Upper lobe of right lung (tissue), 1 donor: ENCODE measurements at regions not wholly inside any gene's neighbourhood (a gene's known extent, or its start where the extent isn't known, plus 50 kb on each side); places are given as distances from the start of the nearest gene placed in this dataset.

Experiments used
- ATAC-seq: fragments of 200-7000 bp; cut with Tn5 transposase; one replicate; pipeline ENCODE4 v1.9.1; 2020; ENCODE audit warnings: mild to moderate bottlenecking, moderate library complexity
- DNase-seq: peaks from one replicate; pipeline ENCODE4 v3.0.0-alpha.2; 2020
- H3K27ac ChIP-seq: fragments of 200-600 bp; one replicate; pipeline ENCODE4 v1.8.0; 2022
- H3K27me3 ChIP-seq: fragments of 200-600 bp; one replicate; pipeline ENCODE4 v1.8.0; 2022; ENCODE audit warnings: mild to moderate bottlenecking
- H3K36me3 ChIP-seq: fragments of 200-600 bp; one replicate; pipeline ENCODE4 v1.8.0; 2022
- H3K4me1 ChIP-seq: fragments of 200-600 bp; one replicate; pipeline ENCODE4 v1.8.0; 2022
- H3K4me3 ChIP-seq: fragments of 200-600 bp; one replicate; pipeline ENCODE4 v1.8.0; 2022; ENCODE audit warnings: mild to moderate bottlenecking
- H3K9me3 ChIP-seq: fragments of 200-600 bp; one replicate; pipeline ENCODE4 v1.8.0; 2022
- intact Hi-C: fragments of 100-400 bp; cut with DNase I; formaldehyde crosslinking; loops from one replicate; pipeline ENCODE4 v1.11.0; 2022
- TF ChIP-seq, protein P1 (sequence below): fragments of 200-600 bp; IDR thresholded peaks from one replicate; pipeline ENCODE4 v1.8.0; 2022; ENCODE audit warnings: antibody characterized with exemption
- donor health status: DM: no; HTN: yes; CAD: no; lungs with severe emphysema.

DNA sequence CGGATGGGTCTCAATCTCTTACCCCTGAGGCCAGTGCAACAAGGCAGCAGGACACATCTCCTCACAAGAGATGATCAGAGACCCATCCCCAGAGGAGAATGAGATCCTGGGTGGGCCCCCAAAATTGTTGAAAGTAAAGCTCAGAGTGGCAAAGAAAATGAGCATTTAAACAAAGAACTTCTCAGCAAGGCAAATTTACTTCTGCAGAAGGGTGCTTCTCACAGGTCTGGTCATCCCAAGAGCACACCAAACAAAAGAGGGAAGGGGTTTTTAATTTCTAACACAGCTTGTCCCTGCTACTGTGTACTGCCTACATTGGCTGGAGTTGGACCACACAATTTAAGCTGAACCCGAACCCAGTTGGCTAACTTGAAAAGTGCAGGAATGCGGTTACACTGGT, 1628.6 kb upstream of the RAG2 start:
- no peak for ATAC-seq
- Histone ChIP-seq H3K4me3 (no peak overlapping the region), H3K36me3 (no peaks in the 10 kb centered on the region), H3K27ac (no peak overlapping the region), H3K27me3 (no peaks in the 10 kb centered on the region), H3K4me1 (no peaks in the 10 kb centered on the region), H3K9me3 (peaks cover 13% of the 10 kb centered on the region)
- no peak for DNase-seq
- intact Hi-C loops = no loop called here
- TF ChIP-seq, protein P1, sequence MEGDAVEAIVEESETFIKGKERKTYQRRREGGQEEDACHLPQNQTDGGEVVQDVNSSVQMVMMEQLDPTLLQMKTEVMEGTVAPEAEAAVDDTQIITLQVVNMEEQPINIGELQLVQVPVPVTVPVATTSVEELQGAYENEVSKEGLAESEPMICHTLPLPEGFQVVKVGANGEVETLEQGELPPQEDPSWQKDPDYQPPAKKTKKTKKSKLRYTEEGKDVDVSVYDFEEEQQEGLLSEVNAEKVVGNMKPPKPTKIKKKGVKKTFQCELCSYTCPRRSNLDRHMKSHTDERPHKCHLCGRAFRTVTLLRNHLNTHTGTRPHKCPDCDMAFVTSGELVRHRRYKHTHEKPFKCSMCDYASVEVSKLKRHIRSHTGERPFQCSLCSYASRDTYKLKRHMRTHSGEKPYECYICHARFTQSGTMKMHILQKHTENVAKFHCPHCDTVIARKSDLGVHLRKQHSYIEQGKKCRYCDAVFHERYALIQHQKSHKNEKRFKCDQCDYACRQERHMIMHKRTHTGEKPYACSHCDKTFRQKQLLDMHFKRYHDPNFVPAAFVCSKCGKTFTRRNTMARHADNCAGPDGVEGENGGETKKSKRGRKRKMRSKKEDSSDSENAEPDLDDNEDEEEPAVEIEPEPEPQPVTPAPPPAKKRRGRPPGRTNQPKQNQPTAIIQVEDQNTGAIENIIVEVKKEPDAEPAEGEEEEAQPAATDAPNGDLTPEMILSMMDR = no peak

DNA sequence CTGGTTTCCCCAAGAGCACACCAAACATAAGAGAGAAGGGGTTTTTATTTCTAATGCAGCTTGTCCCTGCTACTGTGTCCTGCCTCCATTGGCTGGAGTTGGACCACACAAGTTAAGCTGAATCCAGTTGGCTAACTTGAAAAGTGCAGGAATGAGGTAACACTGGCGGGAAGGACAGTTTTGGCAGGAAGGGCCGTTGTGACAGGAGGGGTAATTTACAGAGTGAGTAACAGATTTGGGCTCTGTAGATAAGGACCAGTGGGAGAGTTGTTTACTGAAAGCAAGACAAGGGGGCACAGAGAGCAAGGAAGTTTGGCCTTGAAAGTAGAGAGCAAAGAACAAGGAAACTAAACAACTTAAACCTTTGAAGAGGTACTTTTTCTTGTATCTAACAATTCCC, 1623.3 kb upstream of the RAG2 start:
- intact Hi-C loops = no loop called here
- TF ChIP-seq, protein P1 = no peak
- no peak for ATAC-seq

DNA sequence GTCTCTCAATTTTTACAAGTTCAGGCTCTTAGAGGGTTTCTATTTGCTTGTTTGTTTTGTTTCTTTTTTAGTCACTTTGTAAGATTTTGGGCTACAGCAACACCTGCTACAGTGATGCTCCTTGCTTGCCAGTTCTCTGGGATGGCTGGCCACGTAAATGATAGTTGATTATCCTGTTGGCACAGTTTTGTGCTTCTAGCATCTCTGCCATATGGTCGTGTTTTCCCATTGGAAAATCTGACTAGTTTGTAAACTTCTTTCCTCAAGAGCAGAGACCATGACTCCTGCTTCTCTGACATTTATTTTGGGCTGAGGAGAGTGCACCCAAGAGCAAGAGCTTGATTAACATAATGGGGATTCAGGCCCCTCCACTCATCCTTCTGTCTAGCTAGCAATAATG, 1621.6 kb upstream of the RAG2 start:
- DNase-seq (no peak), ATAC-seq (no peak)
- TF ChIP-seq, protein P1 = no peak
- Histone ChIP-seq H3K36me3 (no peaks in the 10 kb centered on the region), H3K27ac (no peak overlapping the region), H3K9me3 (no peaks in the 10 kb centered on the region), H3K4me3 (no peak overlapping the region), H3K27me3 (no peaks in the 10 kb centered on the region), H3K4me1 (no peaks in the 10 kb centered on the region)
- intact Hi-C loops = no loop called here

More for the DNA sequence above, 1623.3 kb upstream of the RAG2 start:
- Histone ChIP-seq H3K4me1 (no peaks in the 10 kb centered on the region), H3K4me3 (no peak overlapping the region), H3K27ac (no peak overlapping the region), H3K9me3 (peaks cover 1% of the 10 kb centered on the region), H3K27me3 (no peaks in the 10 kb centered on the region), H3K36me3 (no peaks in the 10 kb centered on the region)
- DNase-seq = no peak

DNA sequence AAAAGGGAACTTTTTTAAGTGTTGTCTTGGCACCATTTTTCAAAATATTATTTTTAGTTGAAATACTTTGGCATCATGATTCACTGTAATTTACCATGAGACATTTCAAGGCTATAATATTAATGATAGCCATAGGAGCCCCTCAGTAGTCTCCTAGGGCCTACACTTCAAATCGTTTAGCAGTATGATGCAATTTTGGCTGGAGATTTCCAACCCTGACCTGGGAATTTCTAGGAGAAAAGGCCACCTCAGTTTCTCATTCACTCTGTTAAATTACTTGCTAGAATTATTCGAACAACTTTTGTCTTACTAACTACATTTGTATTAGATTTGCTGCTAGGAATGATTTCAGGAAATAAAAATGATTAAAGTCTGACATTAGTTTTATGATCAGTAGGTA, 1610.9 kb upstream of the RAG2 start:
- TF ChIP-seq, protein P1 = no peak
- intact Hi-C loops = no loop called here
- ATAC-seq (no peak), DNase-seq (no peak)
- Histone ChIP-seq H3K27me3 (no peaks in the 10 kb centered on the region), H3K4me3 (no peak overlapping the region), H3K9me3 (no peaks in the 10 kb centered on the region), H3K27ac (no peak overlapping the region), H3K36me3 (no peaks in the 10 kb centered on the region), H3K4me1 (no peaks in the 10 kb centered on the region)

DNA sequence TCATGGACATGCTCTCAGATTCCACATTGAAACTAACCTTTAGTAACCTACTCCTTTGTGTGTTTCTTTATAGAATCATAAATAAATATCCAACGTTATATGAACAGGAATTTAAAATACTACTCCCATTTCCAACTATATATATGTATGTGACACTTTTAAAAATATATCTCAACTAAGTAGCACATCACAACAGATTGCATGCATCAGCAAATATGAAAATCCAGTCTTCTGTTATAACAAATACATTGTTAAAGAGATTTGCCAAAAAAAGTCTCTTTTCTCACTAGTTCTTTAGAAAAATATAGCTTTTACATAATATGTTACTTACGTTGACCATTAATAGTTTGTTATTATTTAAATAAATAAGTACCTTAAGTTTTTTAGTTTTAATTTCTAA, 1608.6 kb upstream of the RAG2 start:
- Histone ChIP-seq H3K27me3 (no peaks in the 10 kb centered on the region), H3K9me3 (no peaks in the 10 kb centered on the region), H3K27ac (no peak overlapping the region), H3K36me3 (no peaks in the 10 kb centered on the region), H3K4me1 (no peaks in the 10 kb centered on the region), H3K4me3 (no peak overlapping the region)
- intact Hi-C loops = no loop called here
- ATAC-seq (no peak), DNase-seq (no peak)
- TF ChIP-seq, protein P1 = no peak

DNA sequence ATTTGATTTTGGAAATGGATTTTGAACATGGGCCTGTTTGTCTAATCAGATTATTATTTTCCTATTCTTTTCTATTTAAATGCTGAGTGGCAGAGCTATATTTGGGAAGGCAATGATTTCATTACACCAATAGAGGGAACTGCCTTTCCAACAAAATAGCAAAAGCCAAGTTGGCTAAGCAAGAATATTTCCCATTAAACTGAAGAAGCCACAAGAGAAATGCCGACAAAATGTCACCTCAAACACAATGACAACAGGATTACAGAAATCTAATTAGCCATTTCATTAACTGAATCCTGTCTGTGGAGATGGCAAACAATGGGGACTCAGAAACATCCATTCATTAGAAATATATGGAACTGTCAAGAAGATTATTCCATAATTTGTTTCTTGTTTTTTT, 1593.1 kb upstream of the RAG2 start:
- Histone ChIP-seq H3K4me3 (no peak overlapping the region), H3K27me3 (no peaks in the 10 kb centered on the region), H3K4me1 (no peaks in the 10 kb centered on the region), H3K9me3 (no peaks in the 10 kb centered on the region), H3K27ac (no peak overlapping the region), H3K36me3 (no peaks in the 10 kb centered on the region)
- intact Hi-C loops = no loop called here
- TF ChIP-seq, protein P1 = no peak
- ATAC-seq (no peak), DNase-seq (no peak)
